HT1080 (cell line): ENCODE measurements at regions not wholly inside any gene's neighbourhood (a gene's known extent, or its start where the extent isn't known, plus 50 kb on each side); places are given as distances from the start of the nearest gene placed in this dataset.
"Not testable (repeated sequence)": the region's sequence is repeated elsewhere in the genome, so short reads cannot be mapped to it uniquely, and the experiment has no call there.

Experiments used
- DNase-seq: peaks from one replicate; pipeline ENCODE4 v3.0.0-alpha.2; 2015; ENCODE audit warnings: low read depth

DNA sequence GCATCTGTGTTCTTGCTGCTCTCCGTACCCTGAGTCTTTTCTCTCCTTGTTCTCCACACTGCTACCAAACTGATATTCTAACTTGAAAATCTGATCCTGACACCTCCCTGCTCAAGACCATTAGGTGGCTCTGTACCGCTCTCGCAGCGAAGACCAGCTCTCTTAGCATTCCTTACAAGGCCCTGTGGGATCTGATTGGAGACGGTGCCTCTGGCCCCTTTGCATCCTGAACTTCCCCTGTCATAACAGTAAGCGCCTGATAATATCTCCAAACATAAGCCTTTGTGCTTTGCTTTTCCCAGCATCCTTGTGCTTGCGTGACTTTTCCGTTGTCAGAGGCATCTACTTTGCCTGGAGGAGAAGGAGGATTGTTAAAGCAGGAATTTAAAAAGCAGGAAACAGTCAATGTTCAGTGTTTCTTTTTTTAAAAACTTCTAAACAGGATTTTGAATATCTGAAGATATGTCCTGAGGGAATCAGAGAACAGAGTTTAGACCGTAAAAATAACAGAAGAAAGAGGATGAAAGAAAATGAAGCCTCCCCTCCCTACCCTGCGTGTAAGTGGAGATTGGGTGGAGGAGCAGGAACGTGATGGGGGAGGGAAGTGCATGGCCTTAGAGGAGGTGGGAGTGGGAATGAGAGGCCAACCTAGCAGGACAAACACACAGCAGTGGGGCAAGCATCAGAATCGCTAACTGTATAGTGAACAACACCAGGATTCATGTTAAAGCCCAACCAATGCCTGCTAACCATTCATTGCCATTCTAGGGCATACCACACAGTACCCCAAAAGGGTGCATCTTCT lies 89.2 kb upstream of the STMND1 start:
- DNase-seq, result no peak

DNA sequence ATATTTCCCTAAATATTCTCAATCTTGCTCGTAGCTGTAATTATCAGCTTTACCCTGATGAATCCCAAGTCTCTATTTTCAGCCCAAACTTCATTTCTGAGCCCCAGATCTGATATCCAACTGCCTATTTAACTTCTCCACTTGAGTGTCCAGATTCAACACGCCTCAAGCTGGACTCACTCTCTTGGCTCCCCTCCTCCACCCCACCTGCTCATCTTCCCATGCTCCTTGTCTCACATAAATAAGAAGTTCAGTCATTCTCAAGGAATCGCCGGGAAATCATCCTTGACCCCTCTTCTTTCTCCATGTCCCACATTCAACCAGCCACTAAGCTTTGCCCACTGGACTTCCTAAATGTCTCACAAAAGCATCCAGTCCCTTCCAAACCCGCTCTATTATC lies 89.9 kb upstream of the STMND1 start:
- no peak for DNase-seq

DNA sequence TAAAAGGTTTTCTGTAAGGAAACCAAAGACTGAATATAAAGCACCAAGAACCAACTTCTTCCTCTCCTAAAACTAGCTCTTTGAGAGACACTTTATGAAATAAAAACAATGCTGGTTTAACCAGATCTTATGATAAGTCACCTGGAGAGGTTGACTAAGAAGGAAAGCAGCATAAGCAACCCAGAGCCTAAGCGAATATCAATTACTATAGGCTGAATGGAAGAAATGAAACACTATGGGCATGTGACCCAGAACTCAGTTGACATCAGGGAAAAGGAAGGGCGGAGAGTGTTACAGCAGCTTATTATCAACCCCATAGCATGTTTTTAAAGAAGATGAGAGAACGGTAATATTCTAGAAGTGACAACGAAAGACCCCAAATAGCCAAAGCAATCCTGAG lies 94.1 kb upstream of the STMND1 start:
- DNase-seq, result no peak

DNA sequence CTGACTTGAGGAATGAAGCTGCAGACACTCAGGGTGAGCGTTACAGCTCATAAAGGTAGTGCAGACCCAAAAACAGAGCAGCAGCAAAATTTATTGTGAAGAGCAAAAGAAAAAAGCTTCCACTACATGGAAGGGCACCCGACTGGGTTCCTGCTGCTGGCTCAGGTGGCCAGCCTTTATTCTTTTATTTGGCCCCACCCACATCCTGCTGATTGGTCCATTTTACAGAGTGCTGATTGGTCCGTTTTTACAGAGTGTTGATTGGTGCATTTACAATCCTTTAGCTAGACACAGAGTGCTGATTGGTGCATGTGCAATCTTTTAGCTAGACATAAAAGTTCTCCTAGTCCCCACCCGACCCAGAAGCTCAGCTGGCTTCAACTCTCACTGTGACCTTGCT lies 95.3 kb upstream of the STMND1 start:
- no peak for DNase-seq

DNA sequence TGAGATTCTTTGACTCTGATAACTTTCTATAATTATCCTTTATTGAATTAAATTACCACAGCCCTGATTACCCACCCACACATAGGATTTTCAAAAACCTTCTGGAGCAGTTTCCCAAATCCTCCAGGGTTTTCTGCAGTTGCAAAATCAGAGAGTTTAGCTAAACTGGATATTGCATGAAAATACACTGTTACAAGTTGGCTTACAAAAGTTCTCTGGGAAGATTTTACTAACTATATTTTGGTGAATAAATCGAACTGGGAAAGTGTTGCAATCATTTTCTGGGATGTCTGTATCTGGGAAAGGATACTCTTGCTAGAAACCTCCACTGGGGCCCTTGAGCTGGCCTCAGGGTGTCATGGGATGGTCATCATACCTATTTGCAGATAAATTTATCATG lies 97.6 kb upstream of the STMND1 start:
- DNase-seq, result no peak

DNA sequence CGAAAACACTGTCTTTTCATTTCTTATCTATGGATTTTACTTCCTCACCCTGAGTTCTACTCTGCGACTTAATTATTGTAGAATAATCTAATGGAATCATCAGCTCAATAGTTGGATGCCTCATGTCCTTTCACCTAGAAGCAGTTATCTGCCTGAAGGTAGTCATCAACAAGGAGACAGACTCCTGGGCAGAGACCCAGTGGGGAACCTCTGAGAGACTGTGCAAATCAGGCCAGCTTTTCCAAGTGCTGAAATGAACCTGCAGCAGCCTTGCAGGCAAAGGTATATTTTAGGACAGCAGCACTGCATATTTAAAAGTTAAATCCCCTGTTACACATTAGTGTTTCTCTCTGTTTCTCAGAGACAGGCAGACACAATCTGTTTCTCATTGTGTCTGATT lies 99.7 kb upstream of the STMND1 start:
- DNase-seq, result no peak

DNA sequence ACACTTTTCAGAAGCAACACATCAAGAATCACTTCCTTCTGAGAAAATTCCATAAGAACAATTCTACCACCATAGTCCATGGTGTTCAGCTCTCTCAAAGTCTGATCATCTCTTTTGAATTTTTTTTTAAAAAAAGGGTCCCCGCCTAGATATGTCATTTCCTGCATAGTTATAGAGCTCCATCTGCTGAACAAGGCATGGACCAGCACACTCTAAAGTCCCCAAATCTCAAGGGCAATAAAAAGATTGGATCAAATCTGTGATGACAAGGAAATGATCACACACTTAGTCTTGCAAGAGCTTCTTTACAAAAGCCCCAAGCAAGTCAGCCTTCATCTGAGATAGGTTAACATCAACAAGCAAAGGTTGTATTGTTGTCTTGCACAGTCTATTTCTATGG lies 100.7 kb upstream of the STMND1 start:
- peak; percentile 47 for DNase-seq

DNA sequence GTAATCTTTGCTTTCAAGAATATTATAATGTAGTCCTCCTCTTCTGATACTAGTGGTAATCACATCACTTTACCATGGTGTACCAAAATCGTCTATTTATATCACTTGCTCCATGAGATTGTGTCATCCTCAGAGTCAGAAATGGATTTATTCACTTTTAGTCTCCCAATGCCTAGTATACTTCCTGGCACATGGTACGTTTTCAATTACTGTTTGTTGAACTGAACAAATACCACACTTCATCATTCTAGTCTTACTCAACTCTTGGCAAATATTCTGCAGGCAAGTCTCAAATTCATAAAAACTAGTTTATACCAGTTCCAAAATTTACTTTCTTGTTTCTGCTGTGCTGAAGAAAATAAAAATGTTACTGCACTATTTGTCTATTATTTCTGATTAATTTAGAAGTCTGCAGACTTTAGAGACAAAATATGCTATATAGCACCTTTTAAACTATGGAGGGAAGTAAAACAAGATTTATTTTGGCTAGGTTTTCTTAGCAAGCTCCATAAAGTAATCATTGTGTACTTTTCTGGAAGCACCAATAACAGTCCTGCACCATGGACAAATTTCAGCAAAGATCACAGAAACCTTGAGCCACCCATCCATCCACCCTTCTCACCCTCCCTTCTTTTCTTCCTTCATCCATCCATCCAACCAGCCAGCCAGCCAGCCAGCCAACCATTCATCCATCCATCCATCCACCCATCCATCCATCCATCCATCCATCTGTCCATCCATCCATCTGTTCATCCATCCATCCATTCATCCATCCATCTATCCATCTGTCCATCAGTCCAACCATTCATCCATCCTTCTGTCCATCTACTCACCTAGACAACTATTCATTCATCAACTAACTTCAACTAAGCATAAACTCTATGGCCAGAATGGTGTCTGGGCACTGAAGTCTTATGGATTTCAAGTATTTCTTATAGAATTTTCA lies 102.1 kb upstream of the STMND1 start:
- DNase-seq, result peak; percentile 7

DNA sequence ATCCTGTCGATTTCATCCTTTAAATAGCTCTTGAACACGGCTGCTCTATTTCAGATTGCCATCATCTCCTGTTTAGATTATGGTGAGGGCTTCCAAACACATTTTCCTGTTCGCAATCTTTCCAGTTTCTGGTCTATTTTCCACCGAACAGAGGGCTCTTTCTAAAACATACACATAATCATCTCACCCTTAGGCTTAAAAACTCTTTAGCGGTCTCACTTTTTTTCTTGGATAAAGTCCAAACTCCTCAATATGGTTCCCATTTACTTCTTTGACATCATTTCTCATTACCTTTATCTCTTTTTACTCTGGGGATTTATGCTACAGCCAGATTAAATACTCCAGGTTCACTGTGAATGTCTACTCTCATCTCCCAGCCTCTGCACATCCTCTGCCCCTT lies 103.4 kb upstream of the STMND1 start:
- no peak for DNase-seq

DNA sequence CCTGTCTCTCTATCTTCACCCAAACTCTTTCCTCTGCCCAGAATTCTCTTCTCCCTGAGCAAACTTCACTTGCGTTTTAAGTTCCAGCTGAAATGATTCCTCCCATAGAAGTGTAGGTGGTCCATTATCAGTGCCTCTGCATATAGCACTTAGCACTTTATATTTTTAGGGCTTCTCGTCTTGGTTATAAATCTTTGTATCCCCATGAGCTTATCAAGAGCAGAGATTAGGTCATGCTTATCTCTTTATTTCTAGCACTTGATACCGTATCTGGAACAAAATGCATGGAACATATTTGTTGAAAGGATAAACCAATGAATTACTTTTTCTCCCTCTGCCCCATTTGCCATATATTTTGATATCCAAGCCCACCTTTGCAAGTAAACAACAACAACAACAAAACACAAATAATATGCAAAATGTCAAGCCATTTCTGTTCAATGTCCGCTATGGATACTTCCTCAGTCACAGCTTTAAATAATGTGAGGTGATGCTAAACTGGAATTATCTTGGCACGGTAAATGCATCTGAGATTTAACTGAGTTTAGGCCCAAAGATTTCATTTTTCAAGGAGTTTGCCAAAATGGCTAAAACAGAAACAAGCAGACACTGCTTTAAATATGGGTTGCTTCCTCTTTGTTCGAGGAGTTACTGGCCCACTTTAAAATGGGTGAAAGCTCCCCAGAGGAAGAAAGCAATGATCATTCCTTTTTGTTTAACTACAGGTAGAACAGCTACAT lies 106.2 kb upstream of the STMND1 start:
- no peak for DNase-seq

DNA sequence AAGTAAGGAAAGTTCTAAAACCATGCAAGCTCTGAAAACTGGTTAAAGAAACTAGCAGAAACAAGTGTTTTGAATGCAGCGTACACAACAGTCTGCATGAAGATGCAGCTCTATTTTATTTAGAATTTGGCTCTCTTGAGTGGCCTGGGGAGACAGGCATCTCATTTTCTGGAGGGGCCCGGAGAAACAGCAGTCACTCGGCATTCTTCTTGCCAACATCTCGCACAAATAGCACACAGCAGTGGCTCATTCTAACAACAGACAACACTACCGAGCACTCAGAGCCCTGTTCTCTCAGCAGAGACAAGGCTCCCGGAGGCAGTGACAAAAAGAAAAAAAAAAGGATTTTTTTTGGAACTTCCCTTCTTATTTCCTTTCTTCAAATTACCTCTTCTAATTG lies 108.5 kb upstream of the STMND1 start:
- no peak for DNase-seq

DNA sequence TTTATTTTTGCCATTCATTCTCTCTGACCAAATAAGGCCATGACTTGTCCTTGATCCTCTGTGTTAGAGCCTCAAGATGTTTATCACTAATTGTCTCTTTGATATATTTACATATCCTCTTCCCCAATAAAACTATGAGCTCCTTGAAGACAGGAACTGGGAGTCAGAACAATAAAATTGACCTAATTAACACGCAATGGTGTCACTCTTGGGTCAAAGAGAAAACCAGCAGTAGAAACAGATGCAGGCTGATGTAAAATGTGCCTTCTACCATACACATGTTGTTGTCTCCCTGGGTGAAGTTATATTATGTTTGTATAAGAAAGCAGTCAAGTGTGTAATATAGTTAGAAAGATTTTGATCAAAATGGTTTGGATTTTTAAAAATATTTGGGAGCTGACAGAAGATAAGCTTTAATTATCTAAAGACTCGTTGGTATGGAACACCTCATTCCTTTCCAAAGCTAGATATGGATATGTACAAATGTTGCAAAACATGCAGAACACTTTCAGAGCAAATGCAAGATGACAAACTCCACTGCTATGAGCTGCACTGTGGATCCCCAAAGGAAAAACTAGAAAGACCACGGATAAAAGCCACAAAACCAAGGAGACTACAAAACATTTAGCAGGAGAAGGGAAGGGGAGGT lies 109.7 kb upstream of the STMND1 start:
- DNase-seq, result no peak

DNA sequence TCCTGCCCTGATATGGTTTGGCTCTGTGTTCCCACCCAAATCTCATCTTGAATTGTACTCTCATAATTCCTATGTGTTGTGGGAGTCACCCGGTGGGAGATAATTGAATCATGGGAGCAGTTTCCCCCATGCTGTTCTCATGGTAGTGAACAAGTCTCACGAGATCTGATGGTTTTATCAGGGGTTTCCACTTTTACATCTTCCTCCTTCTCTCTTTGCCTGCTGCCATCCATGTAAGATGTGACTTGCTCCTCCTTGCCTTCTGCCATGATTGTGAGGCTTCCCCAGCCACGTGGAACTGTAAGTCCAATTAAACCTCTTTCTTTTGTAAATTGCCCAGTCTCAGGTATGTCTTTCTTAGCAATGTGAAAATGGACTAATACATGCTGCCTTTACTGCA lies 111.9 kb upstream of the STMND1 start:
- DNase-seq, result not testable (repeated sequence)

DNA sequence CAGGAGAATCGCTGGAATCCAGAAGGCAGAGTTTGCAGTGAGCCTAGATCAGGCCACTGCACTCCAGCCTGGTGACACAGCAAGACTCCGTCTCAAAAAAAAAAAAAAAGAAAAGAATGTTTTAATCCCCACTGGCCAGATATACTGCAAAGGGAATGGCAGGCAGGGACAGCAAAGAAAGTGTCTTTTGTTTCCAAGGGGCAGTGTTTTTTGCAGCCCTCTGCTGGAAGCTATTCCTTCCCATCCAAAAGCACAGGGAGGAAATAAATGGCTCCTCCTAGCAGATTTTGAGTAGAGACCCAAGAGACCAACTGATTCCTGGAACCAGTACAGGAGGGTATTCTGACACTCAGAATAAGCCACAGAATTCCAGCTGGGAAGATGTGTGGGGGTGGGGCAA lies 112.5 kb upstream of the STMND1 start:
- no peak for DNase-seq

DNA sequence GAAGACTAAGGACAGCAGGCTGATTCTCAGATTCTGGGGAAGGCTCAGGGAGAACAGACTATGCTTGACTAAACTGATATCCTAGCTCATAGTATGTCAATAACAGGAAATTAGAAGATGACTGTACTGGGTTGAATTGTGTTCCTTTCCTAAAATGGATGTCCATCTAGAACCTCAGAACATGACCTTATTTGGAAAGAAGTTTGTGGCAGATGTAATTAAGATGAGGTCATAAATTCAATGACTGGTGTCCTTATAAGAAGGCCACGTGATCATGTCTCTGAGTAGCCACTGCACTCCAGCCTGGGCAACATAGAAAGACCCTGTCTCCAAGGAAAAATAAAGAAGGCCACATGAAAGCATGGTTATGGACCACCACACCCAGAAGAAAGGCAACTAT lies 113.9 kb upstream of the STMND1 start:
- DNase-seq, result peak; percentile 42

DNA sequence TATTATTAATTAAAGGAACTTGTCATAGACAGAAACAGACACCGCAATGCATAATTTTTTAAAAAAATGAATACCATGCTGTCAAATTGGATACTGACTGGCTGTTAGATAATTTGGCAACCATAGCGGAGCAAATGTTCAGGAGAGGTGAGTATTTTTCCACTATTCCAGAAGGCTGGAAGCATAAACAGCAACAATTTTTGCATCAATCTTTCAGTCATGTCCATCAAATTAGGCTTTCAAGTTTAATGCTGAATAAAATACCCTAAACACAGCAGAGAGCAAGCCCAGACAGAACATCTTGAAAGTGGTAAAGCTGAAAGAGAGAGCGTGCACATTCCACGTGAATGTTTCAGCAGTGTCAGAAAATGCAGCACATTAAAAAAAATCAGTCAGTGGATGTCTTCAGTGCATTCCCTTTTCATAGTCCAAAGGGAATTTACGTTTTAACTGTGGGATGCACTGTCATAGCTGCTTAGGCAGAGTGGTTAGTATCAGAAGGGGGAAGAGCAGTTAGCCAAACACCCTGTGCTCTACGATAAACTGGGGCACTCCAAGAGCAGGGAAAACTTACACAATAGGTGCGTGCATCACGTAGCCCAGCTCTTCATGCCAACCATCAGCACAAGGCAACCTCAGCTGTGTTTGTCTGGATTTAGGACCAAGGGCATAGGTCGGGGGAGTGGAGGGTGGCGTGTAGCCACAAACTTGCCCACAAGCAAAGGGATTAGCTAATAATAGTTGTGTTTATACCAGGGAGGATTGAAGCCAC lies 116.2 kb upstream of the STMND1 start:
- no peak for DNase-seq

DNA sequence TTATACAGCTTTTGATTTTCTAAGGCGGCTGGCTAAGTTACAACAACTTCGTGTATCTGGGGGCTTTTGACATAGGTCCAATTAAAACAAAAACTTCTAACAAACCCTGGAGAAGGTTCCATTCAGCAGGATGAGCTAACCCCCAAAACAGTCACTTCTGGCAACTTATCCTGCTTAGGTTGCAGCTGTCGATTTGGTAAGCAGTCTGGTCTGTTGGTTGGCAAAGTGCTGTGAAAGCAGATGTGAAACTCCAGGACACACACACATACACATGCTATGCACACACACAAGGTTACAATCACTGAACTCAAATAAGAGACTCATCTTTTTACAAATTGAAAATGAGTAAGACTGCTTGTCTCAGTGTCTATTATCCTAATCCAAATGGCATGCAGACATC lies 119.0 kb upstream of the STMND1 start:
- no peak for DNase-seq

DNA sequence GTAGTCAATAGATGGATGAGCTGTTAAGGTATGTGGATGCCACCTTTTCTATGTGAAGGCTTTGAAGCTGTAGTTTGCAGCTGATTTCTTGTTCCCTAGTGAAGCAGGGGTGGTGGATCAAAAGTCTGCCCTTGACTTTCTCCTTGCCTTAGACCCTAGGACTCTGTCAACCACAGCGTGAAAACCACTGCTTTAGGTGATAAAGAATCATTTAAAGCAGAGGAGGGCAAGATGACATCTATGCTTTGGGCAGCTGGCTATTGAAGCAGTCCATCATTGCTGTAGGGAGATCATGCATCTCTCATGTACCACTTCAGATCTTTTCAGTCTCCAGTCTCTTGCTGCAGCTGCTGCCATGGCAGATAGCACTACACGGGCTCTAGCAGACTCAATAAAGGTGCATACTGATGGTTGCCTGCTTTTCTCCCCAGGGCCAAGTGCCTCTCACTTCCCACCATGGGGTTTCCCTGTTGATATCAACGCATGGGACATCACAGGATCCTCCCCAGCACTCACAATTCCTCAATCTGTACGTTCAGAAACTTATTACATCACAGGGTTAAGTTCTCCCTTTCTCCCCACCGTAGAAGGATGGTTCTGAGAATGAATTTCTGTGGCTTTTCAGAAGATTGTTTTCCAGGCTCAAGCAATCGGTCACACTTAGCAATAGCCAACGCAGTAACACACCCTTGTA lies 122.0 kb upstream of the STMND1 start:
- no peak for DNase-seq

DNA sequence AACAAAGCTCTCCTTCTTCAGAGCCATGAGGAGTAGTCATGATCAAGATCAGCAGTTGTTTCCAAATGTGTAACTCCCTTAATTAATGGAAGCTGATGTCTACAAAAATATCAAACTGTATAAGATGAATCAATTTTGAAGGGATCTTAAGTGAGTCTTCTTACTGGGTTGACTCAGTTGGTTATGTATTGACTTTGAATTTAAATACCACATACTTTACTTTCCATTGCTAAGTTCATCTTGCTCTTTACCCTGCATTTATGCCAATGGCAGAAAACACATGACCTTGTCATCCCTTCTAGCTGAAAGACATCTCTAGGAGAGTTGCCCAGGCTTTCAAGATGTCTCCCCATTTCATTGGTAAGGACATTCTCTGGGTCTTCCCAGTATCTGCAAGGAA lies 123.2 kb upstream of the STMND1 start:
- DNase-seq, result no peak
